ENCODE measurements at regions not wholly inside any gene's neighbourhood (a gene's known extent, or its start where the extent isn't known, plus 50 kb on each side); places are given as distances from the start of the nearest gene placed in this dataset.

DNA sequence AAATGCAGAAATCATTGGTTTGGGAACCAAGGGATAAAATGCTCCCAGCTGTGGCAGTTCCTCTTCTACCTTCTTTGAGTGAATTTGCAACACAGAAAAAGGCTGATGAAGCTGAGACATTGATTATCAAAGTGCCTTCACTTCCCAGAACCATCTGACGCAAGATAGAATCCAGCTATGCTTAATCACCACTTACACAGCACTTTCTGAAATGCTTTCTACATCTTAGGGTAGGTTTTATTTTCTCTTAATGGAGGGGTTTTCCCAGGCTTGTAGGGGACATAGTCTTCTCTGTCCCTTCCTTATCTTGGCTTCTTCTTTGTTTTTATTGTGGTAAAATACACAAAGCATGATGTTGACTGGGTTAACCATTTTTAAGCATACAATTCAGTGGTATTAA is 332.6 kb upstream of the ZNF32 start:
- no peak for DNase-seq (ENCODE audit: low read depth in 1 of 2, low spot score in 1 of 2)

- no peak for DNase-seq (ENCODE audit: low read depth in 1 of 2, low spot score in 1 of 2)
These were observed 332.0 kb upstream of the ZNF32 start for GRCh38 chr10:43980715-43981114.

- DNase-seq (ENCODE audit: low read depth in 1 of 2, low spot score in 1 of 2) = no peak
These were observed 331.6 kb upstream of the ZNF32 start for GRCh38 chr10:43980313-43980712.

GRCh38 chr10:43979551-43979950 is 330.9 kb upstream of the ZNF32 start:
- no peak for DNase-seq (ENCODE audit: low read depth in 1 of 2, low spot score in 1 of 2)

- no peak for DNase-seq (ENCODE audit: low read depth in 1 of 2, low spot score in 1 of 2)
These were observed 330.3 kb upstream of the ZNF32 start for GRCh38 chr10:43978936-43979335.

DNA sequence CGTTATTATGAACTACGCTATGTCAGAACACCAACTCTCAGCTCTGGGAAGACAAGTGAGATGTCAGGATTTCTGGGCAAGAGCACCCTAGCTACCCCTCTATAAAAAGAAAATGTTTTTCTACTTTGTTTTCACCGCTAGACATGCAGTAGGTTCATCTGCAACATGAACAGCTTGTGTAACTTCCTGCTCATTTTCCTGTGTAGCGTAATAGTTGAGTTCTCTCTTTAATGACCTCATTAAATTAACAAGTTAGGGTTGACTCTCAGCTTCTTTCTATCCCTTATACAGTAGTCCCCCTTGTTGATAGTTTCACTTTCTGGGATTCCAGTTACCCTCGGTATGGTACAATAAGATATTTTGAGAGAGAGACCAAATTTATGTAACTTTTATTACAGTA is 329.4 kb upstream of the ZNF32 start:
- DNase-seq (ENCODE audit: low read depth in 1 of 2, low spot score in 1 of 2) = no peak

GRCh38 chr10:43976292-43976691 is 327.6 kb upstream of the ZNF32 start:
- no peak for DNase-seq (ENCODE audit: low read depth in 1 of 2, low spot score in 1 of 2)

DNA sequence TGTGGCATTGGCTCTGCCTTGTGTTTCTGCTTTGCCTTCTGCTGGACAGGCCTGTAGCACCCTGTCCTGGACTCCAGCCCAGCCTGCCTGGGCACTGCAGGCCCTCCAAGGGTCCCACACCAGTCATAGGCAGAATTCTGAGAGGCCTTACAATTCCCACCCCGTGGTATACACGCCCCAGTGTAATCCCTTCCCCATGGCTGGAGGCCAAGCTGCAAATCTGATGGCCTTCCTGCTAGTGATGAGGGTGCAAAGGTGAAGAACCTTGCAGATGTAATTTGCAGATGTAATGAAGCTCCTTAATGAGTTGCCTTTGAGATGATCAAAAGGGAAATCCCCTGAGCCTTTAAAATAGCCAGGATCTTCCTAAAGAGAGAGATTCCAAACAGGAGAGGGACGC is 325.1 kb upstream of the ZNF32 start:
- DNase-seq (ENCODE audit: low read depth in 1 of 2, low spot score in 1 of 2) = no peak

GRCh38 chr10:43972976-43973647 is 324.4 kb upstream of the ZNF32 start:
- no peak for DNase-seq (ENCODE audit: low read depth in 1 of 2, low spot score in 1 of 2)

DNA sequence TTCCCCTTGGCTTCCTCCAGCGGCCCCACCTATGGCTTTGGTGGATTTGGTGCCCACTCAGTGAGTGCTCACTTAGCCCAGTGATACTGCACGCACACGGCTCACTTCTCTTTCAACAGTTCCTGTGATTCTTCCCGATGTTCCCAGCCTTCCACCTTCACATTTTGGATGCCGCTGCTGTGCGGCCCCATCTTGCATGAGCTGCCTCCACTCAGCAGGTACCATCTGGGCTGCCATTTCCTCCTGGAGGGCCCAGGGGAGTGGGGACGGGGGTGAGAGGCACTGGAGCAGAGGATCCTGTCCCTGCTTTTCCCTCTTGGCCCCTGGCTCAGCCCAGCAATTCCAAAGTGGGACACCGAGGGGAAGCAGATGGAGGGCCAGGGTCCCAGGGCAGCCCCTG is 323.3 kb upstream of the ZNF32 start:
- no peak for DNase-seq (ENCODE audit: low read depth in 1 of 2, low spot score in 1 of 2)

GRCh38 chr10:43971306-43971705 is 322.6 kb upstream of the ZNF32 start:
- DNase-seq (ENCODE audit: low read depth in 1 of 2, low spot score in 1 of 2) = no peak

GRCh38 chr10:43970717-43971116 is 322.0 kb upstream of the ZNF32 start:
- DNase-seq (ENCODE audit: low read depth in 1 of 2, low spot score in 1 of 2) = no peak

DNA sequence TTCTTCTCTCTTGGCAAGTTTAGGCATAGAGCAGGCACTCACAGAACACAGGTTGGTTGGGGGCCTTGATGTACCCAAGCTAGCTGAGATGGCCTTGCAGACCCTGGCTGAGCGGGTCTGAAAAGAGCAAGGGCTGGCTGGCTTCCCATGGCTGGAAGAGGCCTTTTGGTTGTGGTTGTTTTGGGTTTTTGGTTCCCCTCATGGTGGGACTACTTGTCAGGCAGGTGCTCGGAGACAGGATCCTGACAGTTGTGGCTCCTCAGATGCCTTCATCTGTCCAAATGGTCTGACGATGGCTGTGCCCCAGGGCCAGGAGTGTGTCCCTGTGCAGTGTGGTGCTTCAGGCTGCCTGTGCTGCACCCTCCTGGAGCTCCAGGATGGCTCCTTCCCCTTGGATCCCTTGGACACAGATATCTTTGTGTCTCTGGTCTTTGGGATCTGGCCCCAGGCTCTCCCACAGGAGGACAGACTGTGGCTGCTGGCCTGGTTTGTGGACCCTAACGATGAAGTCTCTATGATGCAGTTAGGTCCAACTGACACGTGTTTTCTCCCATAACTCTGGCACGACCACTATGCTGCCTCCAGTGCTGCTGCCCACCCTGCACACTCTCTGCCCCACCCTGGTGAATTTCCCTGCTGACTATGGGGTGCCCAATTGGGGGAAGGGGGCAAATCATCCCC is 321.5 kb upstream of the ZNF32 start:
- no peak for DNase-seq (ENCODE audit: low read depth in 1 of 2, low spot score in 1 of 2)

GRCh38 chr10:43969506-43969905 is 320.8 kb upstream of the ZNF32 start:
- no peak for DNase-seq (ENCODE audit: low read depth in 1 of 2, low spot score in 1 of 2)

GRCh38 chr10:43968961-43969360 is 320.3 kb upstream of the ZNF32 start:
- no peak for DNase-seq (ENCODE audit: low read depth in 1 of 2, low spot score in 1 of 2)

GRCh38 chr10:43968076-43968475 is 319.4 kb upstream of the ZNF32 start:
- no peak for DNase-seq (ENCODE audit: low read depth in 1 of 2, low spot score in 1 of 2)

DNA sequence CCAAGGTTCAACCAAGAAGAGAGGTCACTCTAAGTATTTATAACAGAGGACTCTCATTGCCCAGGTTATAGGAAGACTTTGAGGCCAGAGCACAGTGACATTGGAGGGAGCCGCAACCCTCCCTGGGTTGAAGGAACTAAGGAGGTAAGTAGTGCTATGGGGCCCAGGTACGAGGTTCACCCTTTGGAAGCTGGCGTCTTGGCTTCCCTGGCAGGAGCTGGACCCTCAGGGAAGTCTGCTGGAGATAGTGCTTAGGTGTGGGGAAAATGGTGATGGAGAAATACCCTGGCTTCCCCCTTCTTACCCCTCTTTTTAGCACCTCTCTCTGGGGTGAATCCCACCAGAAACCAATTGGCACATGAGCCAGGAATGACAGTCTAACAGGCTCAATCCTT is 317.9 kb upstream of the ZNF32 start:
- DNase-seq (ENCODE audit: low read depth in 1 of 2, low spot score in 1 of 2) = no peak

GRCh38 chr10:43965918-43966570 is 317.4 kb upstream of the ZNF32 start:
- no peak for DNase-seq (ENCODE audit: low read depth in 1 of 2, low spot score in 1 of 2)

GRCh38 chr10:43965033-43965917 is 316.6 kb upstream of the ZNF32 start:
- no peak for DNase-seq (ENCODE audit: low read depth in 1 of 2, low spot score in 1 of 2)

- DNase-seq (ENCODE audit: low read depth in 1 of 2, low spot score in 1 of 2) = no peak
These were observed 315.8 kb upstream of the ZNF32 start for GRCh38 chr10:43964486-43964885.

GRCh38 chr10:43963793-43964425 is 315.2 kb upstream of the ZNF32 start:
- no peak for DNase-seq (ENCODE audit: low read depth in 1 of 2, low spot score in 1 of 2)

Measured in stimulated activated CD4-positive, alpha-beta T cell treated with anti-CD3 and anti-CD28 coated beads, Interleukin-15, amount 100 ng/mL, for 1 hour (primary cell).